ENCODE measurements at regions not wholly inside any gene's neighbourhood (a gene's known extent, or its start where the extent isn't known, plus 50 kb on each side); places are given as distances from the start of the nearest gene placed in this dataset.

GRCh38 chr5:10876006-10876744 lies 115.1 kb upstream of the DAP start:
- DNase-seq (ENCODE audit: low read depth) = no peak

- DNase-seq (ENCODE audit: low read depth) = no peak
These were observed 114.3 kb upstream of the DAP start for GRCh38 chr5:10875201-10875768.

DNA sequence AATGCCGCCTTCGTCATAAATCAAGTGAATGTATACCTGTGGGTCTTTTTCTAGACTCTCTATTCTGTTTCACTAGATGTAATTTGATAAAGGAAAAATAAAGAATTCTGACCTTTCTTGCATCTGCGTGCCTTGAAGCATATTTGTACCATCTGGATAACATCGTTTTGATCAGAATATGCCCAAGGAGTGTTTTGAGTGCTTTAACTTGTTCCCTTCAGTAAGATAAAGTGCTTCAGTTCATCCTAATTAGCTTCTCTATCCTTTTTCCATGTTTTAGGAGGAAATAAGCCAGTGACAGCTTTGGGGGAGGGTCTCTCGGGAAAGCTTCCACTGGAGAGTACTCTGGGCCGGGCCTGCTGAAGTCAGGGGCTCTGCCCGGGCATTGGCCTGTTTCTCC lies 113.5 kb upstream of the DAP start:
- DNase-seq (ENCODE audit: low read depth) = no peak

DNA sequence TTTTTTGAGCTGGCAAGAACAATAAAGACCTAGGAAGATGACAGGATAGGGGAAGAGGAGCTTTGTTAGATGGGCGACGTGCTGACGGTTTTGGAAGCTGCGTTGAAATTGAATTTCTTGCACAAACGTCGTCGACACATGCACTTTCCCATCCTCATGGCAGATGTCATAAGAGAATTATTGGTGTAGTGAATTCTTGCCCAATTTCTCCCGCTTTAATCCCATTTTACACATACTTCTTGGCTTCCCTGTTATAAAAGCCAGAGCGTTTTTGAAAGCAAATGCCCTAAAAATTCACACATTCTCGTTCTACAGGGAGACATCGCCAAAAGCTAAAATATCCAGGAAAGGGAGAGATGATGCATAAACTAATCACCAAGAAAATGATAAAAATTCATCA lies 109.8 kb upstream of the DAP start:
- no peak for DNase-seq (ENCODE audit: low read depth)

GRCh38 chr5:10868956-10869355 lies 107.9 kb upstream of the DAP start:
- no peak for DNase-seq (ENCODE audit: low read depth)

GRCh38 chr5:10867389-10868303 lies 106.6 kb upstream of the DAP start:
- no peak for DNase-seq (ENCODE audit: low read depth)

GRCh38 chr5:10866913-10867312 lies 105.9 kb upstream of the DAP start:
- no peak for DNase-seq (ENCODE audit: low read depth)

GRCh38 chr5:10863763-10864383 lies 102.8 kb upstream of the DAP start:
- peak; percentile 45 for DNase-seq (ENCODE audit: low read depth)

GRCh38 chr5:10862085-10862484 lies 101.1 kb upstream of the DAP start:
- no peak for DNase-seq (ENCODE audit: low read depth)

DNA sequence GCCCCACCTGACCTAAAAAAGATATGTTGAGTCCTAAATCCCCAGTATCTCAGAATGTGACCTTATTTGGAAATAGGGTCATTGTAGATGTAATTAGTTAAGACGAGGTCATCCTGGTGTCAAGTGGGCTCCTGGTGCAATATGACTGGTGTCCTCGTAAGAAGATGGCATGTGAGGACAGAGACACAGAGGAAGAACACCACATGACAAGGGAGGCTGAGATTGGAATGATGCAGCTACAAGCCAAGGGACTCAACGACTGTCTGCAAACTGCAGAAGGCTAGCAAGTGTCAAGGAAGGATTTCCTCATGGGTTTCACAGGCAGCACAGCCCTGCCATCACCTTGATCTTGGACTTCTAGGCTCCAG lies 100.4 kb upstream of the DAP start:
- DNase-seq (ENCODE audit: low read depth) = no peak

GRCh38 chr5:10860645-10861422 lies 99.8 kb upstream of the DAP start:
- no peak for DNase-seq (ENCODE audit: low read depth)

DNA sequence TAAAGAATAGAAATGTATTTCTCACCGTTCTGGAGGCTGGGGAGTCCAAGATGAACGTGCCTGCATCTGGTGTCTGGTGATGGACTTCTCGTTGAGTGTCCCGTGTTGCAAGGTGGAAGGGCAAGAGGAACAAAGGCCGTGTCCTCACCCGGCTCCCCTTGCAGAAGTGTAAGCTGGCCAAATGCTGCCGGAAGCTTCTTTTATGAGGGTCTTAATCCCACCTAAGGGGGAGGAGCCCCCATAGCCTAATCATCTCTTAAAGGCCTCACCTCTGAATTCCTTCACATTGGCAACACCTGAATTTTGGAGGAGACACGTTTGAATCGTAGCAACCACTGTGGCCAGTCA lies 99.1 kb upstream of the DAP start:
- no peak for DNase-seq (ENCODE audit: low read depth)

DNA sequence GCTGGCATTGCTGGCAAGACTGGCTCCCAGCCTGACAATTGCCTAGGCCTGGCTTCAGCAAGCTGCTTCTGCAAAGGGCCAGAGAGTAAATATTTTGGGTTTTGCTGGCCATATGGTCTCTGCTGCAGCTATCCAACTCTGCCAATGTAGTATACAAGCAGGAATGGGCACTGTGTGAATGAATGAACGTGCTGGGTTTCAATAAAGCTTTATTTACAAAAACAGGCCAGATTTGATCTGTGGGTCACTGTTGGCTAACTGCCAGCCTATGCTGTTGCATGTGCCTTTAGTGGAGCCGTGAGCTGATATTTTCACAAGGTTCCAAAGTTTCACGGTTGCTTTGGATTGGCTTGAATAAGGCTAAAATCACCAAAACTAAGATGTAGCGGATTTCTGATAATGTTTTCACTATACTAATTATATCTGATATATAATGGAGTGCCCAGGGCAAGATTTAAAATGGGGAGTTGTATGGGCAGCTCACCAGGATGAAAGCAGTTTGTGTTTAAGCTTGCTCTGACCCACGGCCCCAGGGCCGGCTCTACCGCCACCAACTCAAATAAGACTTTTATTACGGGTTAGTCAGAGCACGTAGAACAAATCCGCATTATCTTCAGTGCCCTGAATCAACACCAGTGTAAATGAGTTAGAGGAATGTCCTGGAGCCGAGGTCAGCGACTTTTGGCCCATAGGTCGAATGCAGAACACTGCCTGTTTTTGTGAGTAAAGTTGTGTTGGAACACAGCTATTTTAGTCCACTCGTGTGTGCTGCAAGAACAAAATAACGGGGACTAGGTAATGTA lies 98.6 kb upstream of the DAP start:
- DNase-seq (ENCODE audit: low read depth) = no peak

GRCh38 chr5:10858945-10859344 lies 97.9 kb upstream of the DAP start:
- DNase-seq (ENCODE audit: low read depth) = no peak

- DNase-seq (ENCODE audit: low read depth) = no peak
These were observed 97.3 kb upstream of the DAP start for GRCh38 chr5:10858307-10858706.

GRCh38 chr5:10857338-10857733 lies 96.3 kb upstream of the DAP start:
- no peak for DNase-seq (ENCODE audit: low read depth)

GRCh38 chr5:10856683-10857337 lies 95.8 kb upstream of the DAP start:
- DNase-seq (ENCODE audit: low read depth) = peak; percentile 15

- no peak for DNase-seq (ENCODE audit: low read depth)
These were observed 95.0 kb upstream of the DAP start for GRCh38 chr5:10856071-10856470.

GRCh38 chr5:10854506-10855277 lies 93.7 kb upstream of the DAP start:
- no peak for DNase-seq (ENCODE audit: low read depth)

DNA sequence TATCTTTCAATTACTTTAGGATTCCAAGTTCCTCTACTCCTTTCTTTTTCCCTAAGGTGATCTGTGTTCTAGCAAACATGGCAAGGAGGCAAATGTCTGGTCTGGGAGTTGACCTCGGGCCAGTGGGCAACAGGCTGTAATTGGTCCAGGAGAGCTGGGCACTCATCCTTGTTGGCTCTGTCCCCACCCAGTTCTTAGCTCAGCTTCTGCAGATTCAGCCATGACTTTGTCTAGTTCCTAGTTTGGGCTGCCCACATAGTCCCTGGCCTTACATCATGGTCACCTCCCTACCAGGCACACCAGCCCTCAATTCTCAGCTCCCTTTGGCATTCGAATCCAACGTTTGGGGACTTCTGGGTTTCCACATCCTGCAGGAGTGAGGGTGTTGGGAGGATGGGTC lies 92.1 kb upstream of the DAP start:
- DNase-seq (ENCODE audit: low read depth) = no peak
